WERI-Rb-1 (cell line): ENCODE measurements at regions not wholly inside any gene's neighbourhood (a gene's known extent, or its start where the extent isn't known, plus 50 kb on each side); places are given as distances from the start of the nearest gene placed in this dataset.

ENCODE experiments used
- DNase-seq: peaks from one replicate; pipeline ENCODE4 v3.0.0-alpha.2; 2020
- H3K27ac ChIP-seq: fragments of 250-450 bp; sonication (Bioruptor Pico); 2 replicates; pipeline ENCODE4 v1.5.1; 2020; ENCODE audit warnings: mild to moderate bottlenecking, moderate library complexity
- H3K27me3 ChIP-seq: fragments of 250-450 bp; sonication (Bioruptor Pico); 2 replicates; pipeline ENCODE4 v1.5.1; 2021; ENCODE audit warnings: mild to moderate bottlenecking, low read depth, moderate library complexity; ENCODE audit not compliant: insufficient read depth, severe bottlenecking
- H3K36me3 ChIP-seq: fragments of 250-450 bp; sonication (Bioruptor Pico); 2 replicates; pipeline ENCODE4 v1.5.1; 2020; ENCODE audit warnings: mild to moderate bottlenecking, moderate library complexity
- H3K4me3 ChIP-seq: 2 replicates; pipeline ENCODE4 v1.5.1; 2011; ENCODE audit warnings: low read depth, mild to moderate bottlenecking, control low read depth, low read length
- H3K9me3 ChIP-seq: fragments of 250-450 bp; sonication (Bioruptor Pico); 2 replicates; pipeline ENCODE4 v1.5.1; 2021; ENCODE audit warnings: mild to moderate bottlenecking, moderate library complexity; ENCODE audit not compliant: severe bottlenecking
- TF ChIP-seq, protein P1 (sequence below): IDR thresholded peaks from 2 replicates; pipeline ENCODE4 v1.5.1; 2011; ENCODE audit warnings: low read depth, mild to moderate bottlenecking, control low read depth, inconsistent platforms, low read length

DNA sequence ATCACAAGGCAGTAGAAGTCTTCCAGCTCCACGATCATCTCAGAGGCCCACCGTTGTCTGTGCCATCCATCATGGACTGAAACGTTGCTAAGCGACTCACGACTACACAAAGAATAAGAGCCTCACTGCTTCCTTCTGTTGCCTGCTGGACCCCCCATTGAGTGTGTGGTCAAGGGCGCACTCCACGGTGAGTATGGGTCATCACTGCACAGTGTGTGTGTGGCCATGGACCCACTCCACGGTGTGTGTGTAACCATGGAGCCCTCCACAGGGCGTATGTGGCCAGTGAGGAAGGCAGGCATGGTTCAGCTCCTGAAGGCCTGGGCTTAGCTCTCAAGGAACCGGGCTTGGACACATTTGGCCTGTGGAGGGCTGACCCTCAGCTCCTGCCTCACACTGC, 123.4 kb upstream of the AFDN start:
- Histone ChIP-seq H3K27ac (no peak overlapping the region), H3K9me3 (no peaks in the 10 kb centered on the region), H3K27me3 (no peaks in the 10 kb centered on the region), H3K36me3 (no peaks in the 10 kb centered on the region), H3K4me3 (no peak overlapping the region)
- no peak for DNase-seq
- TF ChIP-seq, protein P1, sequence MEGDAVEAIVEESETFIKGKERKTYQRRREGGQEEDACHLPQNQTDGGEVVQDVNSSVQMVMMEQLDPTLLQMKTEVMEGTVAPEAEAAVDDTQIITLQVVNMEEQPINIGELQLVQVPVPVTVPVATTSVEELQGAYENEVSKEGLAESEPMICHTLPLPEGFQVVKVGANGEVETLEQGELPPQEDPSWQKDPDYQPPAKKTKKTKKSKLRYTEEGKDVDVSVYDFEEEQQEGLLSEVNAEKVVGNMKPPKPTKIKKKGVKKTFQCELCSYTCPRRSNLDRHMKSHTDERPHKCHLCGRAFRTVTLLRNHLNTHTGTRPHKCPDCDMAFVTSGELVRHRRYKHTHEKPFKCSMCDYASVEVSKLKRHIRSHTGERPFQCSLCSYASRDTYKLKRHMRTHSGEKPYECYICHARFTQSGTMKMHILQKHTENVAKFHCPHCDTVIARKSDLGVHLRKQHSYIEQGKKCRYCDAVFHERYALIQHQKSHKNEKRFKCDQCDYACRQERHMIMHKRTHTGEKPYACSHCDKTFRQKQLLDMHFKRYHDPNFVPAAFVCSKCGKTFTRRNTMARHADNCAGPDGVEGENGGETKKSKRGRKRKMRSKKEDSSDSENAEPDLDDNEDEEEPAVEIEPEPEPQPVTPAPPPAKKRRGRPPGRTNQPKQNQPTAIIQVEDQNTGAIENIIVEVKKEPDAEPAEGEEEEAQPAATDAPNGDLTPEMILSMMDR = no peak

DNA sequence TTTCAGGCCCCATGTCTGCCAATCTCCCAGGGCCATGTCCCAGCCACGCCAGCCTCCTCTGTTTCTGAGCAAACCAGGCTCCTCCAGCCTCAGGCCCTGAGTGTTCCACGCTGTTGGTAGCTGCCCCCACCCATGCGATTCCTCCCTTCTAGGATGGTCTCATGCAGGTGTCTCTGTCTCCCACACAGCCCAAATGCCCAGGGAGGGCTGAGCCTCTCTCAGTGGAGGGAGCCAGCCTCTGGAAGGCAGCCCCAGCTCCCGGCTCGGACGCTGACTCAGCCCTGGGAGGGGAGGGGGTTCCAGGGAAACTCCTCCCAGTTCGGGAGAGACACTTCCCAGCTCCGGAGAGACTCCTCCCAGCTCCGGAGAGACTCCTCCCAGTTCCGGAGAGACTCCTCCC, 122.9 kb upstream of the AFDN start:
- no peak for DNase-seq
- Histone ChIP-seq H3K4me3 (no peak overlapping the region), H3K27ac (no peak overlapping the region), H3K9me3 (no peaks in the 10 kb centered on the region), H3K36me3 (no peaks in the 10 kb centered on the region), H3K27me3 (no peaks in the 10 kb centered on the region)
- TF ChIP-seq, protein P1 = no peak

DNA sequence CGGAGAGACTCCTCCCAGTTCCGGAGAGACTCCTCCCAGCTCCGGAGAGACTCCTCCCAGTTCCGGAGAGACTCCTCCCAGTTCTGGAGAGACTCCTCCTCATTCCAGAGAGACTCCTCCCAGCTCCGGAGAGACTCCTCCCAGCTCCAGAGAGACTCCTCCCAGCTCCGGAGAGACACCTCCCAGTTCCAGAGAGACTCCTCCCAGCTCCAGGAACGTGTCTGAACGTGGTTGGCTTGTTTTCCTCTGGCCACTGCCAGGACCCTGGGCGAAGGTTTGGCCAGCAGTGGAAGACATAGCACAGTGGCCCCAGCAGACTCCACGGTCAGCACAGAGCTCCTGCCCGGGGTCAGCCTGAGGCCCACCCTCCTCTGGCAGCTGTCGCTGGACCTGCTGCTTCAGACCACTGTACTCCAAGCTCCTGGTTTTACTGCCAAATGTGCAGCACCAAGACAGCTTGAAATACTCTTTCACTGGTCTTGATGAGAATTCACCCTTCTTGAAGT, 122.3 kb upstream of the AFDN start:
- Histone ChIP-seq H3K27ac (no peak overlapping the region), H3K4me3 (no peak overlapping the region), H3K36me3 (no peaks in the 10 kb centered on the region), H3K27me3 (no peaks in the 10 kb centered on the region), H3K9me3 (no peaks in the 10 kb centered on the region)
- TF ChIP-seq, protein P1 = no peak
- no peak for DNase-seq

DNA sequence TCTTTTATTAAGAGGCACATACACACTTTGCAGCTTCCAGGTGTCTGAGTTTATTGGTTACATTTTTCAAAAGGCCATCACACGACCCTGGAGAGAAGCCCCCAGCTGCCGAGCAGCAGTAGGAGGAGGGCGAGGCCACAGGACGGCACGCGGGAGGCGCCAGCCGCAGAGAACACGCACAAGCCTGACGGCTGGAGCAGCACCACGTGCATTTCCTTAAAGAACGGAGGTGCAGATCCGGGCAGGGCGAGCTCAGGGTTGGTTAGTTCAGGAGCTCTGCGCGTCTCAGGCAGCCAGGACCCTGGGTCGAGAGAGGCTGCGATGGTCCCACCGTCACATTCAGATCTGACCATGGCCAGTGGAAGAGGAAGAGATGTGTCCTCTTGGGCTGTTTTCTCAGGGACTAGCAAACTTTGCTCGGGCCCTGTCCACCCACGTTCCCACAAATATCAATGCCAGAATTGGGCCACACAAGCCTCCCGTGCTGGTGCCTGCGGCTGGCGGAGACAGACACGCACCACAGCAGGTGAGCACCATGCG, 121.4 kb upstream of the AFDN start:
- TF ChIP-seq, protein P1 = no peak
- Histone ChIP-seq H3K9me3 (no peaks in the 10 kb centered on the region), H3K27me3 (no peaks in the 10 kb centered on the region), H3K4me3 (no peak overlapping the region), H3K36me3 (no peaks in the 10 kb centered on the region), H3K27ac (no peak overlapping the region)
- no peak for DNase-seq

DNA sequence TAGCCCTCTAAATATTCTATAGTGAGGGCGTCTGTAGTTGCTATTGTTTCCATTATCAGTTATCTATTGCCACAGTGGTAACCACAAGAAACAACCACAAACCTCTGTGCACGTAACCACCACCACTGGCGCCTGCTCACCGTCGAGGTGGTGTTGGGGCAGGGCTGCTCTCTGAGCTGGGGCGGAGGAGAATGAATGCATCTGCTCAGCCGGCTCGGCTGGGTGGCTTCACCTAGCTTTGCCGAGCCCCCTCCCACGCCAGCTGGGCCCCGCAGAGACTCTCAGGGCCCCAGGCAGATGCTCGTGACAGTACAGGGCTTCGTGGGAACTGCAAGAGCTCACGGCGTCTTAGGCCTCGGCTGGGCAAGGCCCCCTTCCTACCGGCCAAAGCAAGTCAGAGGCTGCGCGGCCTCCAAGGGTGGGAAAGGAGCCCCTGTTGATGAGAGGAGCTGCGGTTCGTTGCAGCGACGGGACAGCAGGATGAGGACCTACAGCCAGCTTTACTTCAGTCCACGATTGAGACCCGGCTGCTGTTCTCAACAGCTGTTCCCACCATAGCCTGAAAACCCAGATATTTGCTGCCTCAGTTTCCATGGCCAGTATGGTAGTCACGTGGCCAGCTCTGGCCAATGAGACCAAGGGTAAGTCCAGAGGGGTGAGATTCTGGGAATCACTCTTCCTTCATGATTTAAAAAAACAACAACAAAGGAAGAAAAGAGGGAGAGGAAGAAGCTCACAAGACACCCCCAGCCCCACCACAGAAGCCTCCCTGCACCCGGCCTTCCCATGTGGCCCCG, 120.2 kb upstream of the AFDN start:
- TF ChIP-seq, protein P1 = no peak
- no peak overlapping the region for H3K4me3 ChIP-seq
- DNase-seq = no peak
- no peaks in the 10 kb centered on the region for H3K9me3 ChIP-seq
- H3K27ac ChIP-seq = no peak overlapping the region
- no peaks in the 10 kb centered on the region for H3K36me3 ChIP-seq
- no peaks in the 10 kb centered on the region for H3K27me3 ChIP-seq
